IPS-18c (cell line): ENCODE measurements at regions not wholly inside any gene's neighbourhood (a gene's known extent, or its start where the extent isn't known, plus 50 kb on each side); places are given as distances from the start of the nearest gene placed in this dataset.

Source experiments
- H3K4me3 ChIP-seq: 2 replicates; pipeline ENCODE4 v1.7.0; 2013; ENCODE audit warnings: low read depth, mild to moderate bottlenecking, low read length, moderate library complexity; ENCODE audit not compliant: insufficient read depth
- H3K9me3 ChIP-seq: one replicate; pipeline ENCODE4 v1.6.1; 2013; ENCODE audit warnings: mild to moderate bottlenecking, low read length, moderate library complexity; ENCODE audit not compliant: control insufficient read depth, insufficient read depth

DNA sequence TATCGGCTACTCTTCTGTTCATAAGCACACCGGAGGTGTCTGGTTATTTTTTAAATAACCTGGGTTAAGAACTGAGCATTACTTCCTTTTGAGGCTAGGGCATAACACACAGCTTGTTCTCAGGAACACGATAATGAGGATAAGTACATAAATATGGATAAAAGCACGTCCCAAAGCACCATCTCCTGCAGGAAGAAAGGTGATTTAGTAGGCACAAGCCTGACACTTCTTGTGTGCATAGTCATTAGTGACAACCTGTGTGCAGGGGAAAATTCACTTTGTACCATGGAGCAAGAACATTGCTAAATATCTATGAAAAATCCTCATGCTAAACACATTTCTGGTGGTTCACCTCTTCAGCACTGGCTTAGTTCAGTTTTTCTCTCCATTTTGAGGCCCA lies 166.5 kb downstream of the SNAPC1 start:
- no peak overlapping the region for H3K4me3 ChIP-seq
- H3K9me3 ChIP-seq: no peaks in the 10 kb centered on the region

DNA sequence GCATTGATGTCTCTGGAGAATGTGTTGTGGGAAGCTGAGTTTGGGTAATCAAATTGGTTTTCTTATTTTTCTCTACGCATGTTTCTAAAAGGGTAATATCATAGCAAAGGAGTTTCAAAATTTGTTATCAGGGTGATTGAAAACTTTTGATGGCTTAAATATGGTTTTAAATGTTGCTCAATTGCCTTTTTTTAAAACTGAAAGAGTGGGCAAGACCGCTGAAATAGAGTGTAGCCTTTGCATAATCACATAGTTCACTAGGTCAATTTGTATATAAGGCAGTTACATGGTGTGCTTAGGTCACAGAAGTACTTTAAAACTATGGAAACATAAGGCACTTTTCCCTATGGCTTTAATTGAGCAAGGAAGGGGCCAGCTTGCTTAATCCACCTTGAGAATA lies 167.4 kb downstream of the SNAPC1 start:
- H3K9me3 ChIP-seq: no peaks in the 10 kb centered on the region
- H3K4me3 ChIP-seq: no peak overlapping the region

DNA sequence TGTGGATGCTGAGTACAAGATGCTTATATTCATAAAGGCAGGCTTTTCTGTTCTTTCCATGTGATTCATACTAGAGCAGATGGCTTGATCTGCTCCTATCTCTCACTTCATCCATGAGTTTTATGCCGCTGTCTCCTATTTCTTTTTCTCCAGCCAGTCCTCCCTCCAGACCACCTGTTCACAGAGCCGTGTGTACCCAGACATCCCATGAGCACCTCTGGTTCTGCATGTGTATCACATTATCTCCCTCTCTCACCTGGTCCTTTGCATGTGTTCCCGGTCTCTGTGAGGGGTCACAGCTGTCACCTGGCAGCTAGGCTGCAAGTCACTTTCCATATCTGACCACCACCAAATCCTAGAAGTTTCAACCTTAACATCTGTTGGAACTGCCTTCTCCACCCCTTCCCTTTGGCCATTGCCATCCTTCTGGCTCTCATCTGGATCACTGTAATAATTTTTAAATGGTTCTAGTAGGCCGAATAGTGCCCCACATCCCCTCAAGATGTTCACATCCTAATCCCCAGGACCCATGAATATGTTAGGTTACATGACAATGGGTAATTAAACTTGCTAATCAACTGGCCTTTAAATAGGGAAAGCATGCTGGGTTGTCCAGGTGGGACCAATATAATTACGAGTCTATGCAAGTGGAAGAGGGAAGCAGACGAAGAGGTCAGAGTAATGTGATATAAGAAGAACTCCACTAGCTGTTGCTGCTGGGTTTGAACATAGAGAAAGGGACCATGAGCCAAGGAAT lies 168.1 kb downstream of the SNAPC1 start:
- Histone ChIP-seq H3K4me3 (no peak overlapping the region), H3K9me3 (no peaks in the 10 kb centered on the region)

DNA sequence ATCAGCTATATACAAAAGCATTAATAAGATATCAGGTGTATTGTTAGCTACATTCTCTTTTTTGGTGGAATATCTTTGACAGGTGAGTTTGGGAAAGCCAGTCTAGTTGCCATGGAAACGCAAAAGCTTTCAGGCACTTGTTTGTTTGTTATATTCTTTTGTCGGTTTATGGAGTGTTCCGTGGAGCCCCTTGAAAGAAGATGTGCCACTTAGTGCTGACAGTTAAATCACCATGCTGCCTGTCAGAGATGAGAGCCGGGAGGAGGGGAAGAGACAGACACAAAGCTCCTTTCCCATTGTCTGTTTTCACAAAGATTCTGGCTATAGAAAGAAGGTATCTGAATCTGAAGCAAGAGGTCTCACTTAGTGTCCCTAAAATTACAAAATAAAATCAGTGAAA lies 170.8 kb downstream of the SNAPC1 start:
- H3K4me3 ChIP-seq: no peak overlapping the region

DNA sequence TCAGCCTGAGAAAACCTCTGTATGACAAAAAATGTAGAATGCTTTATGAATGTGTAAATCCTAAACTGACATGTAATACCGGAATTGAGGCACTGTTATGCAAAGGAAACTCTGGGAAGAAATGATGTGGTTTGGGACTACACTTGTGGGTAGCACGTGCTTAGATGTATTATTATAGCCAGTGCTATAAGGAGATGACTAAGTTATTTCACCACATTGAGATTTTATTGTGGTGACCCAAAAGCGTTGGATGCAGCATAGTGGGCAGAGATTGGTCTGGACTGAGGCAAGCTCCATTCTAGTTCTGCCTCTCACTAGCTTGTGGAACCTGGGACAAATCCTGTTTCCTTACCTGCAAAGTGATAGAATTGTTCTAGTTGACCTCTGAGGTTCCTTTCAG lies 172.2 kb downstream of the SNAPC1 start:
- Histone ChIP-seq H3K4me3 (no peak overlapping the region), H3K9me3 (no peaks in the 10 kb centered on the region)

More for the DNA sequence above, 170.8 kb downstream of the SNAPC1 start:
- no peaks in the 10 kb centered on the region for H3K9me3 ChIP-seq

DNA sequence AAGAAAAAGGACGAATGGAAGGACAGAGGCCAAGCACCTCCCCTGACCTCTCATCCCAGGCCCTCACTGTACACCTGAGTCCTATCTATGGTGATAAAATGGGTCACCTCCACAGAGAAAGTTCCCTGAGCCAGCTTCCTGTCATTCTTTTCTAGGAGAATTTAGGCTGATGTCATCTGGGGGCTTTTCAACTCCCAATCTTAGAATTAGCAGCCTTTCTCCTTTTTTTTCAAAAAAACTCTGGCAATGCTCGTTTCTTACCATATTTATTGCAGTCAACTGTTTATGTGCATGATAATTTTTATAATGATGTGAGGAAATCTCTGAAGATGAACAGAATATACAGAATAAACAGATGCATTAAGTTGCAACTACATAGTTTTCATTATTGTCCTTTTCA lies 177.6 kb downstream of the SNAPC1 start:
- Histone ChIP-seq H3K4me3 (no peak overlapping the region), H3K9me3 (no peaks in the 10 kb centered on the region)

GRCh38 chr14:61940666-61941420 lies 178.6 kb downstream of the SNAPC1 start:
- no peak overlapping the region for H3K4me3 ChIP-seq

GRCh38 chr14:61941421-61942150 lies 179.4 kb downstream of the SNAPC1 start:
- Histone ChIP-seq H3K4me3 (no peak overlapping the region), H3K9me3 (peaks cover 3% of the 10 kb centered on the region)

More at GRCh38 chr14:61940666-61941420, 178.6 kb downstream of the SNAPC1 start:
- H3K9me3 ChIP-seq: peaks cover under 1% of the 10 kb centered on the region

- Histone ChIP-seq H3K9me3 (peaks cover 3% of the 10 kb centered on the region), H3K4me3 (no peak overlapping the region)
Measured at GRCh38 chr14:61948376-61948775, 186.2 kb downstream of the SNAPC1 start.

- Histone ChIP-seq H3K4me3 (no peak overlapping the region), H3K9me3 (peaks cover 3% of the 10 kb centered on the region)
Measured at GRCh38 chr14:61950340-61950739, 188.1 kb downstream of the SNAPC1 start.

DNA sequence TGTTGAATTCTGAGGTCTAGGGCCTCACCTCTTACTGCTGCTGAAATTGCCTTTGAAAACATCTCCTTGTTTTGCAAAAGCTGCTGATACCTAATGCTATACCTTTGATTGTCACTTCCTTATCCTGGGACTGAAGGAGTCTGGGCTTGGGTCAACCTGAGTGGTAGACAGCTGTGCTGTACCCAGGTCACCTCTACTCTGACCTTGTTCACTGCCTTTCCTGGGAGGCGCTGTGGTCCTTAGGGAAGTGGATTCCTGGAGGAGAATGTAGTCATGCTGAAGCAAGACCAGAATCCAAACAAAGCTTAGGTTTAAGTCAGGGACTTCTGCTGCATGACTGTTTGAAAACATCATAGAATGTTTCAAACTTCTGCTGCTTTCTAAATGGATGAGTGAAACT lies 191.4 kb downstream of the SNAPC1 start:
- H3K9me3 ChIP-seq: no peaks in the 10 kb centered on the region
- H3K4me3 ChIP-seq: no peak overlapping the region

- H3K4me3 ChIP-seq: no peak overlapping the region
- H3K9me3 ChIP-seq: no peaks in the 10 kb centered on the region
Measured at GRCh38 chr14:61954306-61954705, 192.1 kb downstream of the SNAPC1 start.

GRCh38 chr14:61956517-61956916 lies 194.3 kb downstream of the SNAPC1 start:
- no peaks in the 10 kb centered on the region for H3K9me3 ChIP-seq
- H3K4me3 ChIP-seq: no peak overlapping the region

DNA sequence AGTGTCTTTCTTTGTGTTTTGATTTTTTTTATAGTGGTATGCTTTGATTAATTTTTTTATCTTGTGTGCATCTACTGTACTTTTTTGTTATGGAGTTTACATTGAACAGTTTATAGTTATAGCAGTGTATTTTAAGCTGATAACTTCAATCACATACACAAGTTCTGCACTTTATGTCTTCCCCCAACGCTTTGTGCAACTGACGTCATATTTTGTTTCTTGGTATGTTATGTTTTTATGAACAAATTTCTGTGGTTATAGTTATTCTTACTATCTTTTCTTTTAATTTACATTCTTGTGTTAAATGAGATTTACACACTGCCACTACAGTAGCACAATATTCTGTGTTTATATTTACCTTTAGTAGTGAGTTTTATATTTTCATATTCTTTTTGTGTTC lies 197.1 kb downstream of the SNAPC1 start:
- Histone ChIP-seq H3K4me3 (no peak overlapping the region), H3K9me3 (peaks cover 2% of the 10 kb centered on the region)

DNA sequence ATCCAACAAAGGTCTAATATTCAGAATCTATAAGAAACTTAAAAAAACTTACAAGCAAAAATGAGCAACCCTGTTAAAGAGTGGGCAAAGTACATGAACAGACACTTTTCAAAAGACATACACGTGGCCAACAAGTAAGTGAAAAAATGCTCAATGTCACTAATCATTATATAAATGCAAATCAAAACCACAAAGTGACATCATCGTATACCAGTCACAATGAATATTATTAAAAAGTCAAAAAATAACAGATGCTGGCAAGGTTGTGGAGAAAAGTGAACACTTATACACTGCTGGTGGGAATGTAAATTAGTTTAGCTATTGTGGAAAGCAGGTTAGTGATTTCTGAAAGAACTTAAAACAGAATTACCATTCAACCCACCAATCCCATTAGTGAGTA lies 199.1 kb downstream of the SNAPC1 start:
- H3K4me3 ChIP-seq: no peak overlapping the region
- peaks cover 2% of the 10 kb centered on the region for H3K9me3 ChIP-seq

GRCh38 chr14:61963926-61964325 lies 201.7 kb downstream of the SNAPC1 start:
- Histone ChIP-seq H3K9me3 (peaks cover 2% of the 10 kb centered on the region), H3K4me3 (no peak overlapping the region)

- no peak overlapping the region for H3K4me3 ChIP-seq
- peaks cover 2% of the 10 kb centered on the region for H3K9me3 ChIP-seq
Measured at GRCh38 chr14:61965030-61965745, 203.0 kb downstream of the SNAPC1 start.
